ENCODE measurements at regions not wholly inside any gene's neighbourhood (a gene's known extent, or its start where the extent isn't known, plus 50 kb on each side); places are given as distances from the start of the nearest gene placed in this dataset.
A peak's percentile ranks its signal among the peaks of the same experiment; 100 is the strongest.

DNA sequence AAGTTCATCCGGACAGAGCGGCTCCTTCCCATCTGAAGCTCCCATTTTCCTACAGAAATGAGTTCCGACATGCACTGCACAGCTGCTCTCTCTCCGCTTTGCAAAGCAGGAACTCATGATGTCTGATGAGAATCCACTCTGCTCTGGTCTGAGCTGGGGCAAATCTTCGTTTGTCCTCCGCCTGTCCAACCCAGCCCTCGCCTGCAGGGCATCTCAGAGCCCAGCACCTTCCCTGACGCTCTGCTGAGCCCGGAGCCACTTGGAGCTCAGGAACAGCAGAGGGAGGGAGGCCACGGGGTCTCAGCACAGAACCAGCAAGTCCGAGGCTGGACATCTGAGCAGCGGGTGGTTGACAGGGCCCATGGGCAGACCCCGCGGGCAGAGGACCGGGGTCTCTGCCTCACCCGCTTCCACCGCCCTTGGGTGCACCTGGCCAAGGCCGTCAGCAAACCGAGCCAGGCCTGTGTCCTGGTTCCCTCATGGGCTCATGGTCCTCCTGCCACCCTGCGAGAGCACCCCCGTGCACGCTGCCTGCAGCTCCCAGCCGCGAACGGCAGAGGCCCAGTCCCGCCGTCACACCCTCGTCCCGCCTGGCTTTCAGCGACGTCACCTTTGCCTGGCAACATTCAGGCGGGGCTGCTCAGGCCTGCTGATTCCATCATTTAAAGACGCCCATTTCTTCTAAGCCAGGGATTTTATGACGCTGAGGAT, 78.5 kb upstream of the BHLHE23 start:
- DNase-seq: no peak

DNA sequence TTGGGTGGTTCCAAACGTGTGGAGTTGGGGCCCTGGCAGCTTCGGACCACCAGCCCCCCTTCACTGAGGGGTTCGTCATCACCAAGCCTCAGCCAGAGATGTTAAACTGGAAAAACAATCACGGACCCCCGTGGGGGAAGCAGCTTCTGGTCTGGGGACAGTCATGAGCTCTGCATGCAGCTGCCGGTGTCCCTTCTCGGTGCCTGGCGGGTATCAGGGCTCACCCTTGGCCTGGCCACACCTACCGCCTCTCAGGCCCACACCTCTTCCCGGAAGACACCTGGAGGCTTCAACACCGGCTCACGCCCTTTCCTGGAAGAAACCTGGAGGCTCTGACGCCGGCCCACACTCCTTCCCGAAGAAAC, 77.8 kb upstream of the BHLHE23 start:
- no peak for DNase-seq

DNA sequence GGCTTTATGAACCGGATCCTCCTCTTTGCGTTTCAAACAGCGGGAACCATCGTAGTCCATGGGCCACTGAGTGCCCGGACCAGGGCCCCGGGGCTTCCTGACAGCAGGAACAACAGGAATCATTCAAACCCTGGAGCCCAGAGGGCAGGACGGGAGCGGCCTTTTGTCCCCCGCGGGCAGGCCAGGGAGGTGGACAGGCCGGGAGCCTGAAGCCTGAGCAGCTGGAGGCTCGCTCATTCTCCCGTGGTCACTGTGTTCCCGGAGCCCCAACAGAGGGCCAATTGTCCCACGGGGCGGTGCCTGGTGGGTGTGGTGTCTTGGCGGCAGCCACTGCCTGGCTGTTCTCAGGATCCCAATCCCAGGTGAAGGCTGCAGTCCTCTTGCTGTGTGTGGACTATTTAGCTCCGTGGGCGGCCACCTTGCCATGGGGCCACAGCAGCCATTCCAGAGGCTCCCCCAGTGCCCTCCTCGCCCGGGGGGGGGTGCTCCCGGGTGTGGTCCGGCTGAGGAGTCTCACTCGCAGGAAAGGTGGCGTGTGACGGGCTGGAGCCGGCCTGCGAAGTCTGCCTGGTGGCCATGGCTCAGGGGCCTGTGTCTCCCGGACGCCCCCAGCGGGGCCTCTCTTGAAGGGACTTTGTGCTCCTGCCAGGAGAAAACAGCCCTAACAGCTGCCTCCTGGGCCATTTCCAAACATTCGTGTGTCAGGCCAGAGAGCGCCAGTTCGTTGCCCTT, 77.2 kb upstream of the BHLHE23 start:
- DNase-seq: no peak

DNA sequence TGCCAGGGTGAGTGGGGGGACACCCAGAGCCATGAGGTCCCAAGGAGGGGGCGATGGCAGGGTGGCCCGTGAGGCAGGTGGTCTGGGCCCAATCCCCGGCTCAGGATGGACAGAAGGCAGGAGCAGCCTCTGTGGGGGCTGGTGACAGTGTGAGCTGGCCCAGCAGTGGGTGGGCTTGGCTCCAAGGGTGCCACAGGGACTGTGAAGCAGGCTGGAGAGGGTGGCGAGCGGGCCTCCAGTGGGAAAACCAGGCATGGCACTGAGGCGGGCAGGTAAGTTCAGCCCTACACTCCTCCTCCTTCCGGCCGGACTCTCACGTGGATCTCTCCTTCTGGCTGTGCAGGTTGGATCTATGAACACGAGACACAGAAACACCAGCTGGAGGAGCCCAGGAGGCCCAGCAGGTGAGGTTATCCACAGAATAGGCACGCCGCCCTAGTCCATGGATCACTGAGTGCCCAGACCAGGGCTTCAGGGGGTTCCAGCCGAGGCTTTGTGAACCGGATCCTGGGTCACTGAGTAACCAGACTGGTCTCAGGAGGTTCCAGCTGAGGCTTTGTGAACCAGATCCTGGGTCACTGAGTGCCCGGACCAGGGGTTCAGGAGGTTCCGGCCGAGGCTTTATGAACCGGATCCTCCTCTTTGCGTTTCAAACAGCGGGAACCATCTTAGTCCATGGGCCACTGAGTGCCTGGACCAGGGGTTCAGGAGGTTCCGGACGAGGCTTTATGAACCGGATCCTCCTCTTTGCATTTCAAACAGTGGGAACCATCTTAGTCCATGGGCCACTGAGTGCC, 76.4 kb upstream of the BHLHE23 start:
- DNase-seq: no peak

DNA sequence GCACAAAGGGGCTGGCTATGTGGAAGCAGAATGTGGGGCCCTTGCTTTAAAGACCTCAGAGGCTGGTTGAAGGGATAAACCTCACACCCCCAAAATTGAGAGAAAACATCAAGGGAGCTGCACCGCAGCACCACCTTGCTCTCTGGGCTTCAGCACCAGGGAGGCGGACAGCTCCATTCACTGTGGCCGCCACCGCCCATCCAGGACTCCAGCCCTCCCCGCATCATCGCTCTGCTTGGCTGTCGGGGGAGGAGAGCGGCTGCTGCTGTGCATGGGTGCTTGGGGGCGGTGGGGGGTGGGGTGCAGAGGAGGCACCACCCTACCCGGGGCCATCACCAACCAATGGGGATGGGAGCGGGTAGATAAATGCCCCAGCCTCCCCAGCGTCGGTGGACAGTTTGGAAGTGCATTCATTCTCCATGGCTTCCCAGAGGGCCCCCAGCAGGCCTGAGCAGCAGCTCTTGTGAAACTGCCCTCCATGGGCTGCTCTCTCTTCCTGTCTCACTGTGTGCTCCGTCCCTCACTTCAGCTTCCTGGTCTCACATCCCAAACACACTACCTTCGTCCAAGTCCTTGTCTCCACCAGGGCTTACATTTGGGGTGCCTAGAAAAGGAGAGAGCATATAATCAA, 75.7 kb upstream of the BHLHE23 start:
- DNase-seq: peak; percentile 40

DNA sequence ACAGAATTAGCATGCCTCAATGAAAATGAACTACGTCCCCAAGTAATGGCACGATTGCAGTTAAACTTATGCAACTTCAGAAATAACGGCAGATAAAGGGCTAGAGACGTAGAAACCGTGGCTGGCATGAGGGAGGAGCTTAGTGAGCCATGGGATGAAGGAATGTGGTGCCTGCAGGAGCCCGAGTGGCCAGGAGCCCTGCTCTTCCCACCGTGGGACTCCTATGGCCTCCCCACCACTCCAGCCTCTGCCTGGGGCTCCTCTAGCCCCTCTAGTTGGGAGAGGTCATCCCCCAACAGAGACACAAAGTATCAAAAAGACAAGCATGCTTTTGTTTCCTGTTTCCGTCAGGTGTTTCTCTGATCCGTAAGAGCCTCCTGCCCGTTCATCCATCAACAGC, 75.1 kb upstream of the BHLHE23 start:
- no peak for DNase-seq

DNA sequence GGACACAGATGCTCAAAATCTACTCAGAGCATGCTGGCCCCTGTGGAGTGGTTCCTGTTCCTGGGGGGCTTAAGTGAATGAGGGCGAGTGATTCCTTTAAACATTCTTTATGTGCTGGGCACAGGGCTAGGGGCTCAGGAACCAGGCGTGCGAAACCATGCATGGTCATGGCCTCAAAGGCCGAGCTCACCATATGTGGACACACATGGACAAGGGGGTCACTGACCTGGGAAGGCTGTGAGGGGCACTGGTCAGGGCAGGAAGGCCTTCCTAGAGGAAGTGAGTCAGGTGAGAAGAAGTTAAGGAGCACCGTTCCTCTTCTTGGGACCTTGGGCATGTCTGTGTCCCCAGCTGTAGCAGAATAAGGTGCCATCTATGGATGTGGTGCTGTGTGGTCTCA, 74.6 kb upstream of the BHLHE23 start:
- DNase-seq: no peak

DNA sequence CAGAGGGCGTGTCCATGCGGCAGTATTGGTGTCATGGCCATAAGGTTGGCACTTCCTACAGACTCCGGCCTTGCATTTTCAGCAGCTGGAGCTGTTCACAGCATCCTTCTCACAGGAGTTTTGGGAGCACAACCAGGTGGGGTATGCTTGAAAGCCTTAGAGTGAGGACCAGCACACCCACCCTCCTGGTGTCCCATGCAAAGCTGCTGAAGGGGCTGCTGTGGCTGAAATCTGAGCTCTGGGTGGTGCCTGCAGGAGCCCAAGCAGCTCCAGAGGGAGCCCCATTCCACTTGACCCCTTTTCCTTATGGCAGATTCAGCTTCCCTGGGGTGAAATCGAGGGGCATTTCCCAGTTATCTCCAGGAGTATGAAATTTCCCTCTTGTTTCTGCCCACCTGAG, 74.0 kb upstream of the BHLHE23 start:
- no peak for DNase-seq

DNA sequence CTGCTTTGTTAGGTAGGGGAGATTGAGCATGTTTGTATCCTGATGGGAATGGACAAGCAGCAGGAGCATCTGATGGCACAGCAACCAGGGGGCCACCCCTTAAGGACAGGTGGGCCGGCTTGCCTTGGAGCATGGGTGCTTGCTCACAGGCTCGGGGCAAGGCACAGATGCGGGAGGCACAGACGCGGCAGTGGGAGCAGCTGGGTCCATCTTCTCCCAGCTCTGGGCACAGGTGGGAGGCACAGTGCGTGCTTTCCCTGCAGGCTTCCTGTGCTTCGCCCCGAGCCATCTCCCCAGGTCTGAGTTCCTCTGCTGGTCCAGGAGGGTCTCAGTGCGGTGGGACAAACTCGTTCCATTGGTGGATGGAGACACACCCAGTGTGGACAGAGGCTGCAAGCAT, 73.6 kb upstream of the BHLHE23 start:
- DNase-seq: no peak

DNA sequence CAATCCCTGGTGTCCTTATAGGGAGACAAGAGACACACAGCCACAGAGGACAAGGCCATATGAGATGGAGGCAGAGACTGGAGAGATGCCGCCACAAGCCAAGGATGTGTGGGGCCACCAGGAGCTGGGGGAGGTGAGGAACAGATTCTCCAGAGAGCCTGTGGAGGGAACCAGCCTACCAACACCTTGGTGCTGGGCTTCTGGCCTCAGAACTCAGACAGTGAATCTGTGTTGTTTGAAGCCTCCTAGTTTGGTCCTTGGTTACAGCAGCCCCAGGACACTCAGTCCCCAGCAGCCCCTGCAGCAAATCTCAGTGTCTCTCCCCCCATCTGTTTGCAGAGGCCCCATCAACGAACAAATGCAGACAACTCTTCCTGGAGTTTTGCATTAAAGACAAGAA, 73.2 kb upstream of the BHLHE23 start:
- no peak for DNase-seq

DNA sequence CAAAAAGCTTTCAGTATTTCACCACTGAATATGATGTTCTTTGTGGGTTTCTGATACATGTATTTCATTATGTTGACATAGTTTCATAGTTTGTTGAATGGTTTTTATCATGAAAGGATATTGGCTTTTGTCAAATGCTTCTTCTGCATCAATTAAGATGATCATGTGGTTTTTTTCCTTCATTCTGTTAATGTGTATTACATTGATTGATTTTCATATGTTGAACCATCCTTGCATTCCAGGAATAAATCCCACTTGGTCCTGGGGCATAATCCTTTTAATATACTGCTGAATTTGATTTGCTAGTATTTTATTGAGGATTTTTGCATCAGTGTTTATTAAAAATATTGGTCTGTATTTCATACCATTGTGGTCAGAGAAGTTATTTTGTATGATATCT, 70.9 kb upstream of the BHLHE23 start:
- DNase-seq: no peak

DNA sequence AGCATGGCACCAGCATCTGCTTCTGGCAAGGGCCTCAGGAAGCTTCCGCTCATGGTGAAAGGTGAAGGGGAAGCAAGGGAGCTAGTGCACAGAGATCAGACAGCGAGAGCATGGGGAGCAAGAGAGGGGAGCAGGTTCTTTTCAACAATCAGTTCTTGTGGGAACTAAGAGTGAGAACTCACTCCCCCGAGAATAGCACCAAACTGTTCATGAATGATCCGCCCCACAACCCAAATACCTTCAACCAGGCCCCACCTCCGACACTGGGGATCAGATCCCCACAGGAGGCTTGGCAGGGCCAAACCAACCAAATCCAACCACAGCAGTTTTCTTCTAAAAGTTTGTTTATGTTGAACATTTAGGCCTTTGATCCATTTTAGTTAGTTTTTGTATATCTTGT, 69.7 kb upstream of the BHLHE23 start:
- no peak for DNase-seq

DNA sequence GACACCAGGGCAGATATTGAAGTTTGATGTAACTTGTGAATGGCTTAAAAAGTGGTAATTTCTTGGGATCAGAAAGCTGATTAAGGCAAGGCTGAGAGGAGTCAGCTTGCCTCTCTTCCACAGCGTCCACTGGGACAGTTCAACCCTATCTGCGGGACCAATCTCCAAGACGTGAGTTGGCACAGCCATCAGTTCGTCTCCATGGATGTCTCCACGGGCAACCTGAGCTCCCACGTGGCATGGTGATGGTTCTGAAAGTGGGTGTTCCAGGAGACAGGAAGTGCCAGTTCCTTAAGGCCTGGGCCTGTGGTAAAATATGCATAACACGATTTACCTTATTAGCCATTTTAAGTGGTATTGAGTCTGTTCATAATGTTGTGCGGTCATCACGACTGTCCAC, 67.9 kb upstream of the BHLHE23 start:
- DNase-seq: no peak

DNA sequence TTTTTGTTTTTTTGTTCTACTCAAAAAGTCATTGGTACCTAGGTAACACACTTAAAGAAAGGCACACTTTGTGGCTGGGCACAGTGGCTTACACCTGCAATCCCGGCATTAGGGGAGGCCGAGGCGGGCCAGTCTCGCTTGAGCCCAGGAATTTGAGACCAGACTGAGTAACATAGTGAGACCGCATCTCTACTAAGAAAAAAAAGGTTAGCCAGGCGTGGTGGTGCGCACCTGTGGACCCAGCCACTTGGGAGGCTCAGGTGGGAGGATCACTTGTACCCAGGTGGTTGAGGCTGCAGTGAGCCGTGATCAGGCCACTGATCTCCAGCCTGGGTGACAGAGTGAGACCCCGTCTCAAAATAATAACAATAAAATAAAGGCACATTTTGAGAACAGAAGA, 67.4 kb upstream of the BHLHE23 start:
- no peak for DNase-seq

DNA sequence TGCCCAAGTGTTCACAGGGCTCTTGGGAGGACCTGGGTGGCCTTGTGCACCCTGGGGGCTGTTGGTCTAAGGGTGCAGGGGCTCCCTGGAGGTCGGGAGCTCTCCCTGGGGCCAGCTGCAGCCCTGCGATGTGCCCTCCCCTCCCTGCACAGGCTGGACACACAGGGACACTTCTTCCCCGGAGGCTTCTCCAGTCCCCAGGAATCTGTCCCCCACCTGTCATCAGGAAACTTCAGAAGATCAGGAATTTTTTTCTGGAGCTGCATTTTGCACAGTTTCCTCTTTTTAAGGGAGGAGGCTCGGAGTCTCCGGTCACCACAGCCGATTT, 66.9 kb upstream of the BHLHE23 start:
- DNase-seq: no peak

DNA sequence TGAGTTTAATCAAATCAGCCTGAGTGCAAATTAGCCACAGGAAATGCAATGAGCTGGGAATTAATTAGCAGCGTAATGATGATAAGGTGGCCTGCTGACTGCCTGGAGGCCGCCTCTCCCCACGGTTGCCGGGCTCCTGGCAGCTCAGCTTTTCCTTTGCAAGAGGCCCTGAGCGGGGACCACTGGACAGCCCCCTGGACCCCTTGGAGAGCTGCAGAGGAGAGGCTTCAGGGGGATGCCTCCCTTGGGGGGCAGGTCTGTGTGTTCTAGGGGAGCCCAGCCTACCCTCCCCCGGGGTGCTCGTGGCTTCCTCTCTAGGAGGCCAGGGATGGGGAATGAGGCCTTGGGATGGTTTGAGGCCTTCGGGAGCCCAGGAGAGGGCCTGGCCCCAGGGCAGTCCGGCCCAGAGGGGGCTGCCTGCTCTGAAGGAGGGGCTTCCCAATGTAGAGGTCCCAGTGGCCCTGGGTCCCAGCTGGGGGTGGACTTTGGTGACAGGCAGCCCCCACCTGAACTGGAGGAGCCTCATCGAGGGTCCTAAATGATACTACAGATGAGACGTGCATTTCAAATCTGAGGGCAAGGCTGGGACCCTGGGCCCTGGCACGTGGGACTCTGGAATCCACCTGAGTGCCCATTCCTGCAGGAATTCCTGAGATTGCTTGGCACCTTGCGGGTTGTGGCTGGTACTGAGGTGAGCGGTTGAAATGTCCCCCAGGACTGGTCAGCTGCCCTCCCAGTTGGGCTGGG, 66.4 kb upstream of the BHLHE23 start:
- DNase-seq: no peak

DNA sequence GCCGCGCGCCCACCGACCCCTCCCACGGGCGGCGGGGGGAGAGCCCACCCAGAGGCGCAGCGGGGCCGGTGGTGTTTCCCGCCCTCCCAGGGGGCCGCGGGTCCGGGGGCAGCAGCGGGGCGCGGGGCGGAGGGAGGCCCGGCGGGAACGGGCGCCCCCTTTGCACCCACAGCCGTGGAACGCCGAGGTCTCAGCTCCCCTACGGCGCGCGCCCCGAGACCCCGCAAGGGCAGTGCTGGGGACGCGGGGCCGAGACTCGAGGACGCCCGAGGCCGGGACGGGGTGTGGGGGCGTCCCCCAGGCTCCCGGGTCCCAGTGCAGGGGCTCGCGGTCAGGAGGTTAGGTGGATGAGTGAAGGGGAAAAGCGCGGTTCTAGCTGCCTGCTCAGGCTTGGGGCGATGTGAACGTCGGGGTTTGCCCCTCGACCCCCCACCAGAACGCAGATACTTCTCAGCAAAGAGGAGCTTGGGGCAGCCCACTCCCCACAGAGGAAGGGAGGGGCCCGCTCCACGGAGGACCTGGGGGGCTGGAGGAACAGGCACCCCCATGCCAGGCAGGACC, 65.5 kb upstream of the BHLHE23 start:
- DNase-seq: no peak

DNA sequence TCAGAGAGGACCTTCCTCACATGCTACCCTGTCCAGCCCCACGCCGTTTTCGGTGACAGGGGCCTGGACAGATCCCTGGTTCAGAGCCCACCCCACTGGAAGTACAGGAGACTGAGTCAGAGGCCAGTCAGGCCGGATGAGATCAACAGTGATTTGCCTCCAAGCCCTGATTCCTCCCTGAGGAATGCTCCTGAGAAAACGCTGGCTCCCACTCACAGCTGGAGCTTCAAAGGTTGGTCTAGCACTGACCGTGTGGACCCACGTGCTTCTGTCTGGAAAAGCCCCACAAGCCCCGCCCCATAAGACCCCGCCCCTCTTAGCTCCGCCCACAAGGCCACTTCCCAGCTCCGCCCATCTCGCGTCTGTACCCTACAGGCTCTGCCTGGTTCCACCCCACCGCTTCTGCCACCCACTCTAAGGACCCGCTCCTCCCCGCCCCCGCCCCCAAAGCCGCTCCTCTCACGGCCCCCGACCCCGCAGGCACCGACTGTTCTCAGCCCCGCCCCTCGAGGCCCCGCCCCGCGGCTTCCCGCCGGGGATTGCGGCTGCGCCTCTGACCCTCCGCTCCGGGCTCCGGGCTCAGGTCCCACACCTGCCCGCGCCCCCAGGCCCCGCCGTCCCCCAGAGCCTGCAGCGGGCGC, 64.9 kb upstream of the BHLHE23 start:
- DNase-seq: no peak

DNA sequence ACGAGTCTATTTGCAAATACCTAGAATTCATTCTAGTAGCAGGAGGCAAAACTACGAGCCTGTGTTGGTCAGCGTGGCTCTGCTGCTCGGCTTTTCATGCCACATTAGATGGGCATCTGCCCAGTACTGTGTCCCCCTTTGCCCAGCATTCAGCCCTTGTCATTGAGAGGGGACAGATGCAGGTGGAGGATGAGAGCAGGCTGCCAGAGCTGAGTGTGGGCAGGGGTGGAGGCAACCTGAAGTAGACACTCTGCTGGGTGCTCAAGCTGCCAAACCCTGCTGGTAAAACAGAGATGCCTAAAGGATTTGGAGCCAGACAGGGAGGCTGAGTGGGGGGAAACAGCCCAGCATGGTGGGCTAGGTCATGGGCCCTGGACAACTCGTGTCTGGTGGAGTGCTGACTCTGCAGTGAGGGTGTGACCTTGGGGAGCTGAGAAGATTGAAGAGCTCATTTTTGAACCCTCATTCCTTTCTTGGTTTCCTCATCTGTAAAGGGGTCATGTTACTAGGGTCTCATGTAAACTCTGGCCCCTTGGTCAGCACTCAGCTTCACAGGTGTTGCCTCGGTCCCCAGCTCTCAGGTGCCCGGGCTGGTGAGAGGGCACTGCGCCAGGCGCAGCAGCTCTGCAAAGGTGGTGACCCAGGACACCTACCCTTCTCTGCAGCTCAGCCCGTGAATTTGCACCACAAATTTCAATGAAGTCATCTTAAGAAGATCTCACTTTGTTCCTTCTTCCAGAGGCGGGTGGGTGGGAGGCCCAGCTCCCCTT, 64.2 kb upstream of the BHLHE23 start:
- DNase-seq: no peak

DNA sequence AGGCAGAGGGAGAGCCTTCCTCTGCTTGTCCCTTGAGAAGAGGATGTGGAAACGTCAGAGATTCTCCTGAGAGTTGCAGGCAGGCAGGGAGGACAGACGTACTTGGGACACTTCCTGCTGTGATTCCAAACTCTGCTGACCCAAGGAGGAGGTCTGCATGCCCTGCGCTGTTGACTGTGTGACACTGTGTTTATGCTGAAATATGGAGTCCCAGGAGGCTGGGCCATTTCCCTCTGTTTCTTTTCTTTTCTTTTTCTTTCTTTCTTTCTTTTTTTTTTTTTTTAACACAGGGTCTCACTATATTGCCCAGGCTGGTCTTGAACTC, 63.5 kb upstream of the BHLHE23 start:
- DNase-seq: no peak

DNA sequence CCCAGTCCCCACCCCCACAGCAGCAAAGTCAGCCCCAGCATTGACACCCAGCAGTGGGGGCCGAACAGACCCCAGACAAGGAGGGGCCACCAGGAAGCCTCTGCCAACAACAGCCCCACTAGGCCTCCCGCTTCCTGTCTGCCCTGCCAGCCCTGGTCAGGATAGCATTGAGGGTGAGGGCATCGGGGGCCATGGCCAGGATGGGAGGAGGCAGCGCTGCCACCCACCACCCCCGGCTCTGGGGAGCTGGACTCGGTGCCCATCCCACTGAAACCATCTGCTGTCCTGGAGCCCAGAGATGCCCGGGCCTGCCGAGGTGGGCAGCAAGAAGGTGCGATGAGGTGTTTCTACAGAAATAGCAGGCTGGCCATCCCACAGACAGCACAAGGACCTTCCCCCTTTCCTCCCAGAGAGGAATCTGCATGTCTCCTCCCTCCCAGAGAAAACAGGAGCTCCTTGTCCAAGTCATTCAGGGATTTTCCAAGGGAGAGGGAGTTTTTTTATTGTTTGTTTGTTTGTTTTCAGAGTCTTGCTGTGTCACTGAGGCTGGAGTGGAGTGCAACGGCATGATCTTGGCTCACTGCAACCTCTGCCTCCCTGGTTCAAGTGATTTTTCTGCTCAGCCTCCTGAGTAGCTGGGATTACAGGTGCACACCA, 62.1 kb upstream of the BHLHE23 start:
- no peak for DNase-seq

Measured in activated T-cell treated with anti-CD3 and anti-CD28 coated beads, Interleukin-2, amount 50 U/mL, for 1 hour (primary cell).